ENCODE measurements at regions not wholly inside any gene's neighbourhood (a gene's known extent, or its start where the extent isn't known, plus 50 kb on each side); places are given as distances from the start of the nearest gene placed in this dataset.

GRCh38 chr17:72474719-72475477, 354.1 kb downstream of the SOX9 start:
- no peak for TF ChIP-seq CTCF (conservative IDR thresholded peaks at IDR 0.05 in 1 of 2, IDR thresholded peaks at IDR 0.05 in 1 of 2; ENCODE audit: low read depth in 1 of 2, low read length in 2 of 2)
- TF ChIP-seq EZH2 (IDR thresholded peaks at IDR 0.05; ENCODE audit: low read length, missing control alignments) = no peak

Data from fibroblast of lung (primary cell).